ENCODE measurements at regions not wholly inside any gene's neighbourhood (a gene's known extent, or its start where the extent isn't known, plus 50 kb on each side); places are given as distances from the start of the nearest gene placed in this dataset.
A peak's percentile ranks its signal among the peaks of the same experiment; 100 is the strongest.

DNA sequence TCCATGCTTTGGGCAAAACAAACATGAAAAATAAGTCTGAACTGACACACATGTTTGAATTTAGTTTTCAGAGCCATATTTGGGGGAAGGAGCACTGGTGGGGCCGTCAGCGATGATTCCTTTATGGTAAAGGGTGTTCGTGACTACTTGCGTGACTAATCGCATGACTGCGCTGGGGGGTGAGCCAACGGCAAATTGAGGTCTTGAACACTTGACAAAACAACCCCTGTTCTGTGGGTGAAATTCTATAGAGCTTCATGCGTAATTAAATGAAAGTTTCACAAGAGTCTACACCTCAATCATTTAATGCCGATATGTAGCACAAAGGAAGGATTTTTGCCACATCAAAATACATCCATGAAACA is 127.5 kb upstream of the CYP1B1 start:
- DNase-seq (ENCODE audit: low spot score), result no peak

- DNase-seq (ENCODE audit: low spot score), result no peak
These were observed 126.9 kb upstream of the CYP1B1 start for GRCh38 chr2:38202713-38203445.

- DNase-seq (ENCODE audit: low spot score), result no peak
These were observed 125.8 kb upstream of the CYP1B1 start for GRCh38 chr2:38201784-38202183.

- DNase-seq (ENCODE audit: low spot score), result no peak
These were observed 124.6 kb upstream of the CYP1B1 start for GRCh38 chr2:38200598-38200997.

- DNase-seq (ENCODE audit: low spot score), result no peak
These were observed 123.2 kb upstream of the CYP1B1 start for GRCh38 chr2:38199127-38199526.

GRCh38 chr2:38194751-38195150 is 118.8 kb upstream of the CYP1B1 start:
- no peak for DNase-seq (ENCODE audit: low spot score)

DNA sequence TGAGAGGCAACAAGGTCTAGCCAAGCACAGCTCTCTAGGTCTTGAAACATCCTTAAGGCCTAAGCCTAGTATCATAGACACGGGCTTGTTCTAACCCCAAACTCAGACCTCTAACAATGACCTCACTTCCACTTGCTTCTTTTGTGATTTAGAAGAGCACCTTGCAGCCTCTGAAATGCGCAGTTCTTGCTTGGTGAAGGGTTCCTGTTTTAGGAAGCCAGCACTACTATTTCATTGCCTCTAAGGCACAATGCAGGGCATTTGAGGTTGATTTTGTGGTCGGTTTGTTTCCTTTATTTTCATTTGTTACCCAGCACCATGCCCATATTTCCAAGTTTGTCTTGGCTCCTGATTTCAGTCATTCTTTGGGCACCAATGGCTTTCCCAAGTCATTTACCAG is 117.0 kb upstream of the CYP1B1 start:
- DNase-seq (ENCODE audit: low spot score), result no peak

DNA sequence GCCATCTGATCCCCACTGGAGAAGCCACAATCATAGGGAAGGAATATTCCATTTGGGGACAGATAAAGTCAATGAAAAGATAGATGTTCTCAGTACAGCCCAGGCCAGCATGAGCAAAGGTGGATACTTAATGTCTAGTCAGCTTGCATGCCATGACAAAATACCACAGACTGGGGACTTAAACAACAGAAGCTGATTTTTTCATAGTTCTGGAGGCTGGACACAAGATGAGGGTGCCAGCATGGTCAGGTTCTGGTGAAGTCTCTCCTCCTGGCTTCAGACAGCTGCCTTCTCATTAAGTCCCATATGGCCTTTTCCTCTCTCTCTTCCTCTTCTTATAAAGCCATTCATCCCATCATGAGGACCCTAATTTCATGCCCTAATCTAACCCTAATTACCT is 116.1 kb upstream of the CYP1B1 start:
- no peak for DNase-seq (ENCODE audit: low spot score)

DNA sequence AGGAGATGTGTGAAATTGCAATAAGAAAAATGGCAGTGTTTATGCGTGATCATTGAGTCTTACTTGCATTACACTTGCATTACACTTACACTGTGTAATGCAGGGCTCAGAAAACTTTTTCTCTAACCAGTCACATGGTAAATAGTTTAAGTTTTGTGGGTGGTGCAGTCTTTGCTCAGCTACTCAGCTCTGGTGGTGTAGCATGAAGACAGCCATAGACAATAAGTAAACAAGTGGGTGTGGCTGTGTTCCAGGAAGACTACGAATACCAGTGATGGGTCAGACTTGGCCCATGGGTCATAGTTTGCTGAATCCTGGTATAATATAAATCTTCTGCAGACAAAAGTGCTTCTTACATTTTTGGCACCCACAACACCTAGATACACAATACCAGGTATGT is 115.6 kb upstream of the CYP1B1 start:
- no peak for DNase-seq (ENCODE audit: low spot score)

GRCh38 chr2:38190542-38191218 is 114.7 kb upstream of the CYP1B1 start:
- DNase-seq (ENCODE audit: low spot score), result no peak

GRCh38 chr2:38187541-38188011 is 111.6 kb upstream of the CYP1B1 start:
- DNase-seq (ENCODE audit: low spot score), result no peak

DNA sequence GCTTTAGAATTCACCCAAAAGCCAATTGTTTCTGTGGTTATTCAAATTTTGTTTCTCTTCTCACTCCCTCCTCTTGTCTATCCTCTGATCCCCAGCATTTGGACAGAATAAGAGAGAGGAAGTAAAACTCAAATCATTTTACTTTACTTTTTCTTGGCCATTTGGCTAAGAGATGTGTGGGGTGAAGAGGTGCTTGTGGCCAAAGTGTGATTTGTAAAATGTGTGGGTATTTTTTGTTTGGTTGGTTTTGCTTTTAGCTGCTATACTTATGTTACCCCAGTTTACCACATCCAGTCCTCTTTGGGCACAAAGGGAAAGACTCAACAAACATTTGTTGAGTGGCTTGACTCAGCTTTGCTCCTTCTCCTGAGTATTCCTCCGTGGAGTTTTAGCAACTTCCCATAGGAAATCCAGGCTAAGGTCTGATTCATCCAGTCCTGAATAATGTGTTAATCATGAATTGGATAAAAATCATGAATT is 109.1 kb upstream of the CYP1B1 start:
- DNase-seq (ENCODE audit: low spot score), result no peak

DNA sequence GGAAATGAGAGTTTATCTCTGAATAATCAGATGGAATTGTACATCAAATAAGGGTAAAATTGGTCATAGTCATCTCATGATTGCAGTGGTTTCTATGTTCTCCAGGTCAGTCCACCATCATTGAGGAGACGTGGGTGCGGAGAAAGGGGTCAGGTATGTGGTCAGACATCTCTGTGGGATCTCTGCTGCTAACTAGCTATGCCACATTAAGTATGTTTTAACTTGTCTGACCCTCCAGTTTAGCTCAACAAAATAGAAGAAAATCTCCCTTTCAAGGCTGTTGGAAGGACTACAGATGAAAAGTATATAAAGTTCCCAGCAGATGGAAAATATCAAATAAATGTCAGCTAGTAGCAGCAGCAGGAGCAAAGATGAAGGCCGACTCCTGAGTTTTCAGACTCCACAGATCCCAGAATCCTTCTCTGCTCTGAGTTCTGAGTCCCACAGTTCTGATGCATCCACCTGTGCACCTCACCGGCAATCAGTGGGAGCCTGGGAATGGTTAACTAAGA is 106.6 kb upstream of the CYP1B1 start:
- DNase-seq (ENCODE audit: low spot score), result no peak

DNA sequence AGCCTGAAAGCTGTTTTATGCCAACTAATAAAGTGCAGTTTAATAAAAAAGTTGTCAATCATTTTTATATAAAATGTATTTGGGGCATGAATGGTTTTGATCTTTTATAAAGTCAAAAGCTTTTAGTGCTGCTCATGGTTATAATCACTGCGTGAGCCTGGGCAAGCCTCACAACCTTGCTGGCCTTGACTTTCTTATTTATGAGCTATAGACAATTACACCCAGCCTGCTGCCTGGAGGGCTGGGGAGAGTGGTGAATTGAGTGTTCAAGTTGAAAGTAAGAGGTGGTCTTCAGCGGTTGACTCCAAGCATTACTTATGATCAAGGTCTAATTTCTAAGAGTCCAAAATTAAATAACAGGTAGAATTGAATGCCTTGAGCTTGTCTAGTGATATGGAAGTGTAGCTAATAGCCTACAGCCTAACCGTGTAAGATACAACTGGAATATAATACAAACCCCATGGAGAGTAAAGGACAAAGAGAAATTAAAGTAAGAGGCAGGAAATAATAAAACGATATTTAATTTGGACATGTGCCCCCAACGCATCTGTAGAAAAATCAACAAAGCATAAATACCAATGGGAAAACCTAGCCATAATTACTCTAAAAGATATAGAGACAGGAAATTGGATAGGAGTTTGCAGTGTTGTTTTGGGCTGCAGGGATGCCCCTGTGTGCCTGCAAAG is 106.0 kb upstream of the CYP1B1 start:
- DNase-seq (ENCODE audit: low spot score), result no peak

DNA sequence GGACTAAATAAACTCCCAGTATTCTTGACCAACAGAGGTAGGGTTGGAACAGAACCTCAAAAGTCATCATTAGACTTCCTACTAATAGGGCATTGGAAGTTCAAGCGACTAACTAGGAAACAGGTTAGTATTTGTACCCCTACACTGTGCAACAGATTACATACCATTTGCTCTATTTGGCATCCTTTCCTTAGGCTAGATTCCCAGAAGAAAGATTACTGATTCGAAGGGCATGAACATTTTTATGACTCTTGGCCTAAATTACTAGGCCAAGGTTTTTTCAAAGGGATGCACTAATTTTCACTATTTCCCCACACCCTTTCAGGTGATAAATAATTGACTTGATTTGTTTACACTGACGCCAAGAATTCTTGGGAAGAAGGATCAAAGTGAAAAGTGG is 104.8 kb upstream of the CYP1B1 start:
- DNase-seq (ENCODE audit: low spot score), result no peak

- DNase-seq (ENCODE audit: low spot score), result peak; percentile 52
These were observed 102.8 kb upstream of the CYP1B1 start for GRCh38 chr2:38178556-38179419.

- DNase-seq (ENCODE audit: low spot score), result peak; percentile 53
These were observed 102.2 kb upstream of the CYP1B1 start for GRCh38 chr2:38178119-38178518.

DNA sequence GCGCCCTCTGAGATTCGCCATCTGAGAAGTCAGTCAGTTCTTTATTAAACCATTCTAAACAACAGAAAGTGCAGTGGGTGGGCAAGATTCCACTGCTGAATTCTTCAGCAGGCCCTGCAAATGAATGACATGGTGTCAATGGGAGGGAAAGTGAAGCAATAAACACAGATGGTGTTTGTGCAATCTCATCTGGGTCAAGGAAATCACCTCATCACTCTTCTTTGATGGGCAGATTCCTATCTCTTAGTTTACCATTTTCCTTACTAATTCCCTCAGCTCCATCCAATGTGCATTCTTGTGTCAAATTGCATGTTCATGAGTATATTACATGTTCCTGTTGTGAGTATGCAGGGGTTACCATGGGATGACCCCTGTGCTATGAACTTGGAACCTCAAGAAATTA is 100.7 kb upstream of the CYP1B1 start:
- no peak for DNase-seq (ENCODE audit: low spot score)

GRCh38 chr2:38174646-38175423 is 98.9 kb upstream of the CYP1B1 start:
- DNase-seq (ENCODE audit: low spot score), result no peak

DNA sequence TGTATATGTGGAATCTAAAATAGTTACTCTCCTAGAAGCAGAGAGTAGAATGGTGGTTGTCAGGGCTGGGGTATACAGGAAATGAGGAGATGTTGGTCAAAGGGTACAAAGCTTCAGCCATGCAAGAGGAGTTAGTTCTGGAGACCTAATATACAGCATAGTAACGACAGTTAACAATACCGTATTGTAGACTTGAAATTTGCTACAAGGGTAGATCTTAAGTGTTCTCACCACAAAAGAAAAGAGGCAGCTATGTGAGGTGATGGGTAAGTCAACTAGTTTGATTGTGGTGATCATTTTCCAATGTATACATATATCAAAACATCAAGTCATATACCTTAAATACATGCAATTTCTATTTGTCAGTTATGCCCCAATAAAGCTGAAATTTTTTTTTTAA is 98.2 kb upstream of the CYP1B1 start:
- no peak for DNase-seq (ENCODE audit: low spot score)

DNA sequence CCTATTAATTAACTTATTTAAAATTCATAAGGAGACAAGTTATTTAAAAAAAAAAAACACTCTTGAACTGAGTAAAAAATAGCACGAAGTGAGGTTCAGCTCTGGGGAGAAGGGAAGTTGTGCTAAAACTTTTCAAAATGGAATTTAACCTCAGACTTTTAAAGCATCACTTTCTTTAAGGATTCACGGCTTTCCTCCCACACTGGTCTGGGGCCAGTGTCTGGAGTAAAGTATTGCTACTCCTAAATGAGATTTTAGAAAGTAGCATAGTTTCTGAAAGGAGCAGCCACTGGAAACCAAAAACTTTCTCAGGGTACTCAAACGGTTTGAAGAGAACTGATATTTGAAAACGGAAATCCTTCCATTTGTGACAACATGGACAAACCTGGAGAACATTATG is 97.7 kb upstream of the CYP1B1 start:
- no peak for DNase-seq (ENCODE audit: low spot score)

Measured in Ammon's horn (tissue), 1 donor.